SK-N-MC (cell line): ENCODE measurements at regions not wholly inside any gene's neighbourhood (a gene's known extent, or its start where the extent isn't known, plus 50 kb on each side); places are given as distances from the start of the nearest gene placed in this dataset.

Experiments used
- DNase-seq: peaks from one replicate; pipeline ENCODE4 v3.0.0-alpha.2; 2011; ENCODE audit warnings: low read depth, low spot score
- H3K27ac ChIP-seq: fragments of 200-600 bp; sonication (generic); 2 replicates; pipeline ENCODE4 v1.5.1; 2016; ENCODE audit warnings: mixed run types
- H3K36me3 ChIP-seq: fragments of 200-600 bp; sonication (generic); 2 replicates; pipeline ENCODE4 v1.6.1; 2017; ENCODE audit warnings: antibody characterized with exemption, low read length, mixed read lengths; ENCODE audit not compliant: insufficient read depth
- H3K4me3 ChIP-seq: fragments of 200-600 bp; sonication (generic); 2 replicates; pipeline ENCODE4 v1.5.1; 2016
- H3K9ac ChIP-seq: fragments of 200-600 bp; sonication (generic); 2 replicates; pipeline ENCODE4 v1.8.0; 2017; ENCODE audit warnings: mixed run types, mixed read lengths; ENCODE audit not compliant: insufficient read length
- H3K9me3 ChIP-seq: fragments of 200-600 bp; sonication (generic); 2 replicates; pipeline ENCODE4 v1.6.1; 2017; ENCODE audit warnings: low read depth, mild to moderate bottlenecking, antibody characterized with exemption, low read length, moderate library complexity, mixed read lengths
- EZH2 ChIP-seq: fragments of 200-600 bp; sonication (generic); IDR thresholded peaks from one replicate; pipeline ENCODE4 v1.6.1; 2017; ENCODE audit warnings: antibody characterized with exemption
- FOXP2 ChIP-seq: optimal IDR thresholded peaks from 2 replicates; pipeline ENCODE3; 2011; ENCODE audit warnings: mild to moderate bottlenecking, moderate library complexity; ENCODE audit not compliant: insufficient read depth; ENCODE audit errors: extremely low read length, control extremely low read depth
- POLR2AphosphoS5 ChIP-seq: IDR thresholded peaks from 2 replicates; pipeline ENCODE4 v1.6.1; 2012; ENCODE audit warnings: mild to moderate bottlenecking, low read depth, low read length, borderline replicate concordance

DNA sequence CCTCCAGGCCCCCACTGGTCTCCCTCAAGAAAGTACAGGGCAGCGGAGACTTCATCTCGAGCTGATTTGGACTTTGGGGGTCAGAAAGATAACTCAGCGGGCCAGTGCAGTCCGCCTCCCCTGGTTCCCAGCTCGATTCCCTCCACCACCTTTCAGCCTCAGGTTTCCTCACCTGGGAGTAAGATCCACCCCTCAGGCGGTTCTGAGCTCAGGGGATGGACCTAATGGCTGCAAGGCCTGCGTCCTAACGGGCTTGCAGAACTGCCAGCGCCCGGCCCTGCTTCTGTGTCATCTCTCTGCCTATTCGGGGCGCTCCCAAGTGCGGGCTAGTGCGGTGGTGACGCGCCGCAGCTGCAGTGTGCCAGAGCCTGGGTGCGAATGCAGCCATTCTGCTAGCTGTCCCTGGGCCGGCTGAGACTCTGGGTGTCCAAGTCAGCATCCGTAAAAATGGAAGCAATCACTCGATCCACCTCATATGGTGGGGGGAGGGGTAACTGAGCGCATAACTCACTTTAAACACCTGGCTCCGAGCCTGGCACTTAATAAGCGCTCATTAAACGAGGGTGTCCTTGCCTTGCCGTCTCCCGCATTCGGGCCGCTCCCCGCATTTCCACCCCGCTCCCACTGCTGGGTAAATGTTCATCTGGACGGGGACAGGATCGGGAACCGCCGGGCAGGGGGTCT, 129.6 kb upstream of the LHX1 start:
- Histone ChIP-seq H3K9me3 (no peaks in the 10 kb centered on the region), H3K9ac (no peak overlapping the region)
- TF ChIP-seq FOXP2 (no peak), POLR2AphosphoS5 (no peak), EZH2 (no peak)

GRCh38 chr17:36808180-36808661, 129.1 kb upstream of the LHX1 start:
- H3K36me3 ChIP-seq: no peaks in the 10 kb centered on the region
- H3K4me3 ChIP-seq: no peak overlapping the region
- H3K27ac ChIP-seq: no peak overlapping the region
- TF ChIP-seq EZH2 (peak; percentile 53), FOXP2 (no peak)
- no peak for DNase-seq
- H3K9ac ChIP-seq: no peak overlapping the region
- H3K9me3 ChIP-seq: no peaks in the 10 kb centered on the region

More for the DNA sequence above, 129.6 kb upstream of the LHX1 start:
- no peak overlapping the region for H3K27ac ChIP-seq
- no peaks in the 10 kb centered on the region for H3K36me3 ChIP-seq
- DNase-seq: no peak
- no peak overlapping the region for H3K4me3 ChIP-seq

DNA sequence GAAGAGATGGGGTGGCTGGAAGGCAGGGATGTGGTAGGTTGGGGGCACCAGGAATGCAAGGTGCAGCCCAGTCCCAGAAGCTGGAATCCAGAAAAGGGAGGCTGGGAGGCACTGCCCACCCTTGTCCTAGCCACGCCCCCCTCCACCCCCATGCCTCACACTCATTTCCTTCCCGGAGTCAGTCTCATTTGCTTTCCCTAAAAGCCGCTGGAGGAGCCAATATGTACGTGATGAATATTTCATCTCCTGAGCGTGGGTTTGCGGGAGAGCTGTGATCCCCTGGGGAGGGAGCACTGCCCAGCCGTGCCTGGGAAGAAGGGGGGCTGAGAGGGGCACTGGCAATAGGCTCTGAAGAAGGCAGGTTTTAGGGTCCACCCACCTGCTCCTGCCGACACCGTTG, 124.5 kb upstream of the LHX1 start:
- TF ChIP-seq EZH2 (no peak), POLR2AphosphoS5 (no peak), FOXP2 (no peak)

DNA sequence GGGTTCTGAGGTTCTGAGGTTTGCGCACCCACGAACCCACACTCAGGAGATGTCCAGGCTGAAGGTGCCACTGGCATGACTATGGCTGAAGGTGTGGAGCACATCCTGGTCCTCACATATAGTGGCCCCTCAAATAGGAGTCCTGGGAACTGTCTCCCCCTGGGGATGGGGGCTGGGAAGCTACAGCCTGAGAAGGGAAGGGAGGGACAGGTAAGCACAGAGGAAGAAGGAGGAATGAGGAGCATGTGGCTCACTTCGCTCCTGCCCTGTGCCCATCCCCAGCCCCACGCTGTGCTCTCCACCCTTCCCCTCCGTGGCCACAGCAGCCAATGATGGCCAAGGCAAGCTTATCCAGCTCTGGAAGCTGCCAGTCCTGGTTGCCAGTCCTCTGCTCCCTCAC, 123.9 kb upstream of the LHX1 start:
- no peak overlapping the region for H3K4me3 ChIP-seq
- no peaks in the 10 kb centered on the region for H3K9me3 ChIP-seq
- no peak for DNase-seq
- H3K27ac ChIP-seq: no peak overlapping the region
- no peak overlapping the region for H3K9ac ChIP-seq
- TF ChIP-seq FOXP2 (no peak), EZH2 (no peak), POLR2AphosphoS5 (no peak)
- no peaks in the 10 kb centered on the region for H3K36me3 ChIP-seq

More for the DNA sequence above, 124.5 kb upstream of the LHX1 start:
- Histone ChIP-seq H3K4me3 (no peak overlapping the region), H3K9me3 (no peaks in the 10 kb centered on the region), H3K9ac (no peak overlapping the region), H3K27ac (no peak overlapping the region), H3K36me3 (no peaks in the 10 kb centered on the region)
- DNase-seq: no peak

DNA sequence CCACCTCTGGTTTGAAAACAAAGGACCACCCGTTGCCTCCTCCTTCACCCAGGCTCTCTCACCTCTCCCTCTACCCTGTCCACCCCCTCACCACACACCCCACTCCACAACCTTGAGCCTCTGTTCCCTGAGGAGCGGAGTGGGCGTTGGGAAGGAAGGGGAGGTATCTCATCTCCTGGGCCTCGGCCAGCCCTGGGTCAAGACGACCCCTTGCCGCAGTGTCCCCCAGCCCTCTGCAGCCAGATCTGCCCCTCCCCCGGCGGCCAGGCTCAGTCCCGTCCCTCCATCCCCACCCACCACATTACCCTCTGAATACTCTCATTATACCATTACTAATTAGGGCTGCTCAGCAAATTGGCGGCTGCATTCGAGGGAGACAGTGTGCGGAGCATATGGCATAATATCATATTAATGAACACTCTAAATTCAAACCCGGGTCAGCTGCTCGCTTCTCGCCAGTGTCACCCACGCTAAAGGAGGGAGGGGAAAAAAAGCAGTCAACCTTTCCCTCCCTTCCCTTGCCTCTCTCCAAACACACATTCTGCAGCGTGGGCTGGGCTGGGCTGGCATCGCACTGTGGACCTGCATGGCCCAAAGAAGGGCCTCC, 123.2 kb upstream of the LHX1 start:
- Histone ChIP-seq H3K27ac (no peak overlapping the region), H3K9ac (no peak overlapping the region), H3K9me3 (no peaks in the 10 kb centered on the region), H3K4me3 (no peak overlapping the region), H3K36me3 (no peaks in the 10 kb centered on the region)
- DNase-seq: no peak
- TF ChIP-seq EZH2: no peak
- no peak for TF ChIP-seq POLR2AphosphoS5
- TF ChIP-seq FOXP2: no peak

DNA sequence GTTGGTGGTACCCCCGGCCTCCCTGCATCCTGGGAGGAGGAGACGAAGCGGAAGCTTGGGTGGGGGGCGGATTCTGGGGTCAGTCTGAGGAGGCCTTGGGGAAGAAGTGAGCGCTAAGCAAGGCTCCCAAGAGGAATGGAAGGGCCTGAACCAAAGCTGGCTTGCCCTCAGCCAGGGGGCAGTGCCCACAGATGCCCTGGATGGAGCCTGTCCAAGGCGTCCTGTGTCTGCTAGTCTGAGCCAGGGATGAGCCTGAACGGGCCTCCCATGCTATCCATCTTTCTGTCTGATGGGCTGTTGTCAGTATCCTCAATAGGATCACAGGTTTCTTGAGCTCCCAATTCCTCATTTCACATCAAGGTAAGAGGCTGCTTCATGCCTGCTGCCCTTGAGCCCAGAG, 122.3 kb upstream of the LHX1 start:
- H3K4me3 ChIP-seq: no peak overlapping the region
- no peaks in the 10 kb centered on the region for H3K9me3 ChIP-seq
- DNase-seq: no peak
- no peak overlapping the region for H3K27ac ChIP-seq
- no peak for TF ChIP-seq POLR2AphosphoS5
- TF ChIP-seq FOXP2: no peak
- TF ChIP-seq EZH2: no peak
- no peaks in the 10 kb centered on the region for H3K36me3 ChIP-seq
- no peak overlapping the region for H3K9ac ChIP-seq

GRCh38 chr17:36816214-36816906, 120.9 kb upstream of the LHX1 start:
- Histone ChIP-seq H3K27ac (no peak overlapping the region), H3K9ac (no peak overlapping the region), H3K4me3 (no peak overlapping the region), H3K36me3 (no peaks in the 10 kb centered on the region), H3K9me3 (no peaks in the 10 kb centered on the region)
- TF ChIP-seq FOXP2: no peak
- no peak for TF ChIP-seq POLR2AphosphoS5
- TF ChIP-seq EZH2: no peak
- DNase-seq: no peak

GRCh38 chr17:36816907-36817288, 120.4 kb upstream of the LHX1 start:
- H3K9ac ChIP-seq: no peak overlapping the region

More at GRCh38 chr17:36816907-36817288, 120.4 kb upstream of the LHX1 start:
- no peak for DNase-seq
- no peak overlapping the region for H3K27ac ChIP-seq
- TF ChIP-seq POLR2AphosphoS5 (no peak), FOXP2 (no peak), EZH2 (no peak)
- H3K4me3 ChIP-seq: no peak overlapping the region
- H3K36me3 ChIP-seq: no peaks in the 10 kb centered on the region
- H3K9me3 ChIP-seq: no peaks in the 10 kb centered on the region
